Naive thymus-derived CD8-positive, alpha-beta T cell (primary cell): ENCODE measurements at regions not wholly inside any gene's neighbourhood (a gene's known extent, or its start where the extent isn't known, plus 50 kb on each side); places are given as distances from the start of the nearest gene placed in this dataset.

ENCODE experiments used
- ATAC-seq, 2 donors: fragments of 150-1000 bp; cut with Tn5 transposase in 1 of 2; sonication (Bioruptor Pico), chemical (Tn5 transposase) in 1 of 2; 1 replicate in 1 of 2; 2 replicates in 1 of 2; pipeline ENCODE4 v1.10.0; 2021; ENCODE audit warnings: mild to moderate bottlenecking in 2 of 2, moderate library complexity in 2 of 2
- POLR2A ChIA-PET: fragments of 350-600 bp; sonication (Branson Sonifier 250); formaldehyde crosslinking; loops from one replicate; lab custom pipeline; 2021; ENCODE audit warnings: antibody characterized with exemption; lab: Charles Lee
- DNase-seq, 10 donors: peaks; one replicate each; pipeline versions ENCODE4 v3.0.0 to v3.0.0-alpha.2; 2020 to 2022
- H3K27ac Mint-ChIP-seq, 10 donors: one replicate each; pipeline ENCODE4 v1.8.0; 2020 to 2022; ENCODE audit warnings: mild to moderate bottlenecking in 10 of 10, mixed read lengths in 10 of 10, moderate library complexity in 4 of 10, inconsistent platforms in 1 of 10
- H3K27me3 Mint-ChIP-seq, 5 donors: one replicate each; pipeline ENCODE4 v1.8.0; 2021 to 2022; ENCODE audit warnings: mixed read lengths in 5 of 5
- H3K36me3 Mint-ChIP-seq, 3 donors: one replicate each; pipeline ENCODE4 v1.8.0; 2020 to 2022; ENCODE audit warnings: mixed read lengths in 3 of 3, mild to moderate bottlenecking in 2 of 3, inconsistent platforms in 1 of 3
- H3K4me1 Mint-ChIP-seq, 4 donors: one replicate each; pipeline ENCODE4 v1.8.0; 2021 to 2022; ENCODE audit warnings: mixed read lengths in 4 of 4
- H3K4me3 Mint-ChIP-seq, 10 donors: one replicate each; pipeline ENCODE4 v1.8.0; 2020 to 2022; ENCODE audit warnings: mild to moderate bottlenecking in 10 of 10, mixed read lengths in 10 of 10, moderate library complexity in 6 of 10, inconsistent platforms in 1 of 10
- H3K9me3 Mint-ChIP-seq, 9 donors: one replicate each; pipeline ENCODE4 v1.8.0; 2020 to 2022; ENCODE audit warnings: mixed read lengths in 9 of 9, mild to moderate bottlenecking in 3 of 9, inconsistent platforms in 1 of 9, moderate library complexity in 1 of 9

DNA sequence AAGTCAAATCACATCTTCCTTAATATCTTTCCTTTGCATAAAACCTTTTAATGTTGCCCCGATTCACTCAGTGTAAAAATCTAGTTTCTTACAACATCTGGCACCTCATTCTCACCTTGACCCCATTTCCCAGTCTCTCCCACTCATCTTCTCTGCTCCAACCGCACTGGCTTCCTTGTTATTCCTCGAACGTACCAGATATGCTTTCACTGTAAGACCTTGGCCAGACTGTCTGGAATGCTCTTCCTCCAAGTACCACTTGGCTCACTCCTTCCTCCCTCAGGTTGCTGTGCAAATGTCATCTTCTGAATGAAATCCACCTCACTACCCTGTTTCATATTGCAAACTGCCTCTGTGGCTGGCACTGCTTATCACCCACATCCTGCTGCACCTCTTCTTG, 433.6 kb downstream of the HAPSTR1 start:
- Mint-ChIP-seq H3K4me1 (no peaks in the 10 kb centered on the region), H3K36me3 (no peaks in the 10 kb centered on the region), H3K27ac (no peak overlapping the region), H3K9me3 (peaks cover 0 to 25% (median 5%) of the 10 kb centered on the region in 9 donors), H3K27me3 (peaks cover 0 to 12% (median 1%) of the 10 kb centered on the region in 5 donors), H3K4me3 (no peak overlapping the region)
- no peak for DNase-seq
- POLR2A ChIA-PET, result no interaction called here
- ATAC-seq, result no peak

DNA sequence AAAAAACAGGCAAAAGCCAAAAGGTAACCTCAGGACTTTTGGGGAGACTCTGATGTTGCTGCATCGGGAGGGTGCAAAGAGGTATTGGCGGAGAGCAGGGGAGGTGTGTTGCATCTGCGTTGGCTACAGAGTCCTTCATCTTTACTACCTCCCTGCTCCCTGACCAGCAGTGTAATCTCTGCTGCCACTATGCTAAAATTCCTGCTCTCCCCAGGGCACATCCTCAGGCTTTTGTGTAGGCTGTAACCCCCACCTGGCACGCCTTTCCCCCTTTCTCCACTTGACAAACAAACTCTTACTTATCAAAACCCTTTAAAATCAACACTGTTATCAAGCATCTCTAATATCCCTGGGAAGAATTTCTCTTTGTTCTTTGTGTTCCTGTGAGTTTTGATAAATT, 435.3 kb downstream of the HAPSTR1 start:
- Mint-ChIP-seq H3K4me3 (no peak overlapping the region), H3K27ac (no peak overlapping the region), H3K9me3 (peaks cover 0 to 25% (median 7%) of the 10 kb centered on the region in 9 donors), H3K4me1 (no peaks in the 10 kb centered on the region), H3K27me3 (peaks cover 0 to 12% (median 0%) of the 10 kb centered on the region in 5 donors), H3K36me3 (no peaks in the 10 kb centered on the region)
- no peak for ATAC-seq
- no peak for DNase-seq
- POLR2A ChIA-PET, result no interaction called here

DNA sequence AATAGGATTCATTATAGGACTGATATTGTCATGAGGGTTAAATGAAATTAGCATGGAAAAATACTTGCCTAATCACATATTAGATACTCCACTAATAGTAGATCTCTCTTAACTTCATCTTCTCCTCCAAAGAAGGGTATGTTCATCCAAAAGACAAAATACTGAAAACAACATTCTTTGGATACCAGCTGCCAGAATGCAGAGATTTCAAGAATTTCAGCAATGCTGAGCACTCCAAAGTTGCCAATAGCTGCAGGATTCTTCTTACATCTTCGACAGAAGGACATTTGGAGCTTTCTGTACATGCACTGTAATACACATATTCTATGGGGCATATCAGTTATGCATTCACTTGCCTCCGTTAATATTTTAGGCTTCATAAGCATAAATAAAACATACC, 436.5 kb downstream of the HAPSTR1 start:
- Mint-ChIP-seq H3K36me3 (peaks cover 0 to 3% (median 0%) of the 10 kb centered on the region in 3 donors), H3K9me3 (peaks cover 3 to 27% (median 11%) of the 10 kb centered on the region in 9 donors), H3K27me3 (peaks cover 0 to 12% (median 0%) of the 10 kb centered on the region in 5 donors), H3K4me3 (no peak overlapping the region), H3K4me1 (no peaks in the 10 kb centered on the region), H3K27ac (no peak overlapping the region)
- DNase-seq (no peak), ATAC-seq (no peak)
- POLR2A ChIA-PET, result no interaction called here

DNA sequence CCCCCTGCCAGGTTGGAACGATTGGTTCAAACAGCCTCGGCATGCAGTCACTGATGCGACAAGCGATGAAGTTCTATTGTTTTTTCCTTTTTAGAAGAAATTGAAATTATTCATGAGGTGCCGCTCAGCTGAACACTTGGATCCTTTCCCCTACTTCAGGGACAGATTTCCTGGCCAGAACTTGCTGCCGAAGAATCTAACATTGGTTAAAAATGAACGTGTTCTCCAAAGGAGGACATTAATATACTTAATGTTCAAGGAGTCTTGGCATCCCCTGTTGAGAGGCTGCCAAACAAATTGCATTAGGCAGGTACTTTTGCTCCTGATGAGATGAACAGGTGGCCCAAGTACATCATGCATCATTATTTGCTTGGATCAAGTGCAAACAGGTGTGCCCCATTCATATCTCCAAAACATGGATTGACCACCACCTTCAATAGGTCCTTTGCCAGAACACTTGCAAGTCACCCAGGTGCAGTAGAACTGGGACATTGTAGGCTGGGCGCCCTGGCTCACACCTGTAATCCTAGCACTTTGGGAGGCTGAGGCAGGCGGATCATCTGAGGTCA, 437.2 kb downstream of the HAPSTR1 start:
- Mint-ChIP-seq H3K36me3 (peaks cover 0 to 5% (median 0%) of the 10 kb centered on the region in 3 donors), H3K9me3 (peaks cover 4 to 29% (median 12%) of the 10 kb centered on the region in 9 donors), H3K27me3 (peaks cover 0 to 12% (median 0%) of the 10 kb centered on the region in 5 donors), H3K4me1 (no peaks in the 10 kb centered on the region), H3K4me3 (no peak overlapping the region), H3K27ac (no peak overlapping the region)
- POLR2A ChIA-PET, result no interaction called here
- no peak for ATAC-seq
- DNase-seq, result no peak

DNA sequence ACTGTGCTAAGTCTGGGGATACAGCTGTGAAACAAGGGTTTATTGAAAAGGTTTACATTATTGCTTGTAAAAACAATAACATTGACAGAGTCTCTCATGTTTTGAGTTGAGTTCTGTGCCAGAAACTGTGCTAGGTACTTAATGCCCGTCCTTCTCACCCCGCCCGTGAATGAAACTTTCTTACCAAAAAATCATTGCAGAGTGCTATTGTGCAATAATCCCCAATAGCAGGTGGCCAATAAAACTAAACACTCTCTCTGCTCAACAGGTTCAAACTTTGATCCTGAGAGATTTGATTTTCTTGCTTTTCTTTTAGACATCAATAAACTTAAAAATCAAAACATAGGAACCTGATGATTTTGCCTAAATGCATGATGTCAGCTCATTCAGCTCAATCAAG, 441.6 kb downstream of the HAPSTR1 start:
- Mint-ChIP-seq H3K9me3 (peaks cover 0 to 33% (median 12%) of the 10 kb centered on the region in 9 donors), H3K27me3 (peaks cover 0 to 10% (median 0%) of the 10 kb centered on the region in 5 donors), H3K36me3 (peaks cover 0 to 16% (median 0%) of the 10 kb centered on the region in 3 donors), H3K4me3 (no peak overlapping the region), H3K27ac (no peak overlapping the region), H3K4me1 (no peaks in the 10 kb centered on the region)
- no peak for ATAC-seq
- POLR2A ChIA-PET, result no interaction called here
- DNase-seq, result no peak

DNA sequence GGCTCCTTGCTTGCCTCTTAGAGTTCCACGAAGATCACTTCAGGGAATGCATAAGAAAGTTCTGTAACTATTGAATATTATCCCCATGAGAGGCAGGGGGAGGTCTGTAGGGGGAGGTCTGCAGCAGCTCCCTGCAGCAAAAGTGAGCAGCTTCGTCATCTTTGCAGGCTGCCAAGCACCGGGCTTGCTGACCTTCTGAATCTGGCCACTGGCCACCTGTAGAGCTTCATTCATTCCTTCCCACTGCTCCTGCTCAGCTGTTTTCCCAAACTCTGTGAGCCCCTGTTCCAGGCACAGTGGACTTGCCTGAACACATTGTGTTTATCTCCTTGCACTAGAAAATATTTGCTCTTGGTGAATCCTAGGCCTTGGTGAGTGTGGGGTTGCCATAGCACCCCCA, 443.3 kb downstream of the HAPSTR1 start:
- ATAC-seq, result no peak
- H3K4me1 Mint-ChIP-seq, result no peaks in the 10 kb centered on the region
- H3K27ac Mint-ChIP-seq, result no peak overlapping the region
- peaks cover 0 to 33% (median 16%) of the 10 kb centered on the region in 9 donors for H3K9me3 Mint-ChIP-seq
- POLR2A ChIA-PET, result no interaction called here
- DNase-seq, result no peak
- H3K27me3 Mint-ChIP-seq, result peaks cover 0 to 10% (median 0%) of the 10 kb centered on the region in 5 donors
- H3K36me3 Mint-ChIP-seq, result peaks cover 0 to 16% (median 0%) of the 10 kb centered on the region in 3 donors
- H3K4me3 Mint-ChIP-seq, result no peak overlapping the region

DNA sequence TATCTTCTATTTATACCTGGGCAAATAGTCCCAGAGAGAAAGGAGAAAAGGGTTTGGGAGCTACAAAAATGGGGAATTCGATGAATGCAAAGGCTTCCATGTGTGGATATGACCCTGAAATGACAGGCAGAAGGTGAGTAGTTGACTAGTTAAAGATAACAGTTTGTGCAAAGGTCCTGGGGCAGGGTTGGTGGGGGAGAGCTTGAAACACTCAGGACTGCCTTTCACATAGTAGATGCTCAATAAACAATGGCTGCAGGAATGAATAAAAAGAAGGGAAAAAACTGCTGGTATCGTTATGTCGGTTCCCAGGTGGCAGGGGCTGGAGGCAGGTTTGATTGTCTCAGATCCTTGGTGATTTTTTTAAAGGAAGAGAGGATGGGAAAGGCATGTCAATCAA, 445.5 kb downstream of the HAPSTR1 start:
- Mint-ChIP-seq H3K9me3 (peaks cover 0 to 28% (median 16%) of the 10 kb centered on the region in 9 donors), H3K4me1 (no peaks in the 10 kb centered on the region), H3K36me3 (peaks cover 0 to 16% (median 0%) of the 10 kb centered on the region in 3 donors), H3K4me3 (no peak overlapping the region), H3K27ac (no peak overlapping the region), H3K27me3 (peaks cover 0 to 13% (median 0%) of the 10 kb centered on the region in 5 donors)
- POLR2A ChIA-PET, result no interaction called here
- ATAC-seq (no peak), DNase-seq (no peak)

DNA sequence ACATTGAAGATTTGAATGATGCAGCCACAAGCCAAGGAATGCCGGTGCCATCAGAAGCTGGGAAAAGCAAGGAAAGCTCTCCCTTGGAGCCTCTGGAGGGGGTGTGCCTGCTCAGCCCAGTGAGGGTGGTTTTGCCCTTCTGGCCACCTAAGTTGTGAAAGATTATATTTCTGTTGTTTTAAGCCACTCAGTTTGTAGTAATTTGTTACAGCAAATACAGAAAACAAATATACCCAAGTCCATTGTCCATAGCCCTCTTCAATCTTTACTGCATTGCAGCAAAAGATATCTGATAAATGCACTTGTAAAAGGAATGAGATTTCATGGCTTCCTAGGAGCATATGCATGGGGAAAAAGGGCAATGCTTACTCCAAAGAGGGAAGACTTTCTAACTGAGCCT, 447.9 kb downstream of the HAPSTR1 start:
- Mint-ChIP-seq H3K27ac (no peak overlapping the region), H3K4me1 (no peaks in the 10 kb centered on the region), H3K36me3 (peaks cover 0 to 11% (median 0%) of the 10 kb centered on the region in 3 donors), H3K4me3 (no peak overlapping the region), H3K9me3 (peaks cover 0 to 26% (median 10%) of the 10 kb centered on the region in 9 donors), H3K27me3 (peaks cover 0 to 13% (median 0%) of the 10 kb centered on the region in 5 donors)
- POLR2A ChIA-PET, result no interaction called here
- no peak for ATAC-seq
- no peak for DNase-seq

DNA sequence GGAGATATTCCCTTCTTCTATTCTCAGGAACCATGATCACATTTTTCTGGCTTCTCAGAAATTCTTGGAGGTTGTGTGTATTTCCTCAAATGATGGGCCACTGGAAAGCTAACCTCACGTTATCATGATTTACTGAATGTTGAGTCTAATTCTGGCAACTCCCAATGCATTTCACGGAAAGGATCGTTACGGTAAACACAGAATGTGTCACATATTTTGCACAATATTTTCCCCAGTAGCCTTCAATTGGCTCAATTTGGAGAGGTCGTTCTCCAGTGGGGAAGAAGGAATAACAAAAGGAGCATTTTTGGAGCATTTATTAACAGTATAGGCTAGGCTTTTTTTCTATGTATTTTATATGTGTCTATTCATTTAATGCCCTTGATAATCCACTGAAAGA, 450.3 kb downstream of the HAPSTR1 start:
- H3K9me3 Mint-ChIP-seq, result peaks cover 0 to 25% (median 5%) of the 10 kb centered on the region in 9 donors
- no peak overlapping the region for H3K27ac Mint-ChIP-seq
- no peaks in the 10 kb centered on the region for H3K4me1 Mint-ChIP-seq
- H3K27me3 Mint-ChIP-seq, result peaks cover 0 to 10% (median 1%) of the 10 kb centered on the region in 5 donors
- H3K4me3 Mint-ChIP-seq, result no peak overlapping the region
- ATAC-seq (no peak), DNase-seq (no peak)
- H3K36me3 Mint-ChIP-seq, result peaks cover 0 to 5% (median 0%) of the 10 kb centered on the region in 3 donors
- POLR2A ChIA-PET, result no interaction called here

DNA sequence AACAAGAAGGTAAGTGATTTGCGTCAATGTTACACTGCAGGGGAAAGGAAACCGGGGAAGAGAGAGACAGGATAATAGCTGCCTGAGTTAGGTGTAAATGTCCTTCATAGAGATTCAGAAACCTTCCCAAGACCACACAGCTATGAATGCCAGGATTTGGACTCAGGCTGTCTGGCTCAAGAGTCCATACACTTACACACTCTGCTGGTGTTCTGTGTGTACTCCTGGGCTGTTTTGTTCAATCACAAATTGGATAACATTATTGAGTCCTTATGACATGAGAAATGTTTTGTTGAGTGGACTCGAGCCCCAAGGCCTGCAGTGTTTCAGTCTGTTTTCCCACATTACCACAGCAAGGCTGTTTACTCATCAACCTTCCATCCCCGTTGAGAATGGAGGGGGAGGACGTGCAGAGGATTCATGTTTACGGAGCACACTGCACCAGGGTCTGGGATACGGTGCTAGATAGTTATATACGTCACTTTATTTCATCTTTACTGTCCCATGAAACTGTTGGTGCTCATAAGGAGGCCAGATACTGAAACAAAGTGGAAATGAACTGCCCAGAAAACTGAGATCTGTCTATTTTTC, 450.8 kb downstream of the HAPSTR1 start:
- POLR2A ChIA-PET, result no interaction called here
- H3K4me1 Mint-ChIP-seq, result no peaks in the 10 kb centered on the region
- no peak for ATAC-seq
- H3K27ac Mint-ChIP-seq, result no peak overlapping the region
- DNase-seq, result no peak
- no peaks in the 10 kb centered on the region for H3K36me3 Mint-ChIP-seq
- peaks cover 0 to 10% (median 1%) of the 10 kb centered on the region in 5 donors for H3K27me3 Mint-ChIP-seq
- H3K9me3 Mint-ChIP-seq, result peaks cover 0 to 21% (median 4%) of the 10 kb centered on the region in 9 donors
- no peak overlapping the region for H3K4me3 Mint-ChIP-seq

DNA sequence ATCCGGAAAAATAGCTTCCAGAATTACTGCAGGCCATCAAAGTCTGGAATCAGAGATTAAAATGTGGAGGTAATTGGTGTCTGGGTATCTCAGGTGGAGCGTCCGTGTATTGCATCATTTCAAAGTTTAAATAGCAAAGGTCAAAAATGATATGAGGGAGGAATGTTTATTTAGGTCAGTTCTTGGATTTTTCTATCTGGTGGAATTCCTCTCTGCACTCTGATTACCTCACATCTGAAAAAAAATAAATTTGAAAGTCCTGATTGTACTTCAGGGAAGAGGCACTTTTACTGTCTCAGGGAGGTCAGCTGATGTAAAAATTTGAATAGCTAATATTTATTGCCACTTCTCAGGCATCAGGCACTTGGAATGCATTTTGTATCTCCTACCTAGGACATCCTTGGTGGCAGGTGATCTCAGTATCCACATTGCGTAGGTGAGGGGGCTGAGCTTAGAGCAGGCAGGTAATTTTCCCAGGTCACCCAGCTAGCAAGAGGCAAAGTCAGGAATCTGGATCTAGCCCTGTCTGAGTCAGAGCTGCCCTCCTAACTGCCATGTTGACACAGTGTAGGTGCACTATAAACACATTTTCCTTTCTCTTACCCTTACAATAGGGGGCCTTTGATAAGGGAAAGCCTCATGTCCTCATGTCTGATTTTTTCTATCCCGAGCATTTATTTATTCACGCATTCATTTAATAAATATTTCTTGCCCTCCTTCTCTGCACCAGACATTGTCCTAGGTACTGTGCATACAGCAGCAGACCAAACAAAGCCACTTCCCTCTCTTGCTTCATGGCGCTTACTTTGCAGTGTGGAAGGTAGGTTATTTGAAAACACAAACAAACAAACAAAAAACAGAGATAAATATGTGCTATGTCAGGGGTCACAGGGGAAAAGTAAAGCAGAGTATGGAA, 454.3 kb downstream of the HAPSTR1 start:
- POLR2A ChIA-PET, result no interaction called here
- no peak for ATAC-seq
- DNase-seq, result no peak
- peaks cover 0 to 10% (median 1%) of the 10 kb centered on the region in 5 donors for H3K27me3 Mint-ChIP-seq
- H3K4me1 Mint-ChIP-seq, result no peaks in the 10 kb centered on the region
- H3K36me3 Mint-ChIP-seq, result no peaks in the 10 kb centered on the region
- H3K9me3 Mint-ChIP-seq, result peaks cover 0 to 11% (median 3%) of the 10 kb centered on the region in 9 donors
- no peak overlapping the region for H3K27ac Mint-ChIP-seq
- no peak overlapping the region for H3K4me3 Mint-ChIP-seq

DNA sequence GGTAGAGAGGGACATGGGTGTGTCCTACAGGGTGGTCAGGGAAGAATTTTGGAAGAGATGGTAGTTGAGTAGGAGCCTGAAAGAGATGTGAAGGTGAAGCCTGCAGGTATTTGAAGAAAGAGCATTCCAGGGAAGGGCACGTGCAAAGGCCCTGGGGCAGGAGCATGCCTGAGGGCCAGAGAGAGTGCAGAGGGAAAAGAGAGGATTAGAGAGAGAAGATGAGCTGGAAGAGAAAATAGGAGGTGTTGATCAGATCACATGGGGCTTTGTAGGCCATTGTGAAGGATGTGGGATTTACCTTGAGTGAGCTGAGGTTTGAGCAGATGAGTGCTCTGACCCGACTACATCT, 455.0 kb downstream of the HAPSTR1 start:
- Mint-ChIP-seq H3K4me1 (no peaks in the 10 kb centered on the region), H3K4me3 (no peak overlapping the region), H3K36me3 (no peaks in the 10 kb centered on the region), H3K9me3 (peaks cover 0 to 17% (median 4%) of the 10 kb centered on the region in 9 donors), H3K27ac (no peak overlapping the region), H3K27me3 (peaks cover 0 to 9% (median 1%) of the 10 kb centered on the region in 5 donors)
- no peak for DNase-seq
- POLR2A ChIA-PET, result no interaction called here
- no peak for ATAC-seq

DNA sequence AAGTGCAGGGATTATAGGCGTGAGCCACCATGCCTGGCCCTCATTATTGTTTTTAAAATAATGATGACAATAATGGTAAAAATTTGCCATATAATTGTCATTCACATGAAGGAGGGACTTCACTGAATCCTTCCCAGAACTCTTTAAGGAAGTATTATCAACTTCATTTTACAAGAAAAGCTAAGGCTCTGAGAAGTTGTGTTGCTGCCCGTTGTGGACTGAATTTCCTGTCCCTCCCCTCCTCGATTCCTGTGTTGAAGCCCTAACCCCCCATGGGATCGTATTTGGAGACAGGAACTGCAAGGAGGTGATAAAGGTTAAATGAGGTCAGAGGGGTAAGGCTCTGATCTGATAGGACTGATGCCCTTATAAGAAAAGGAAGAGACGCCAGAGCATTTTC, 458.0 kb downstream of the HAPSTR1 start:
- H3K4me3 Mint-ChIP-seq, result no peak overlapping the region
- DNase-seq, result no peak
- no peaks in the 10 kb centered on the region for H3K4me1 Mint-ChIP-seq
- H3K36me3 Mint-ChIP-seq, result no peaks in the 10 kb centered on the region
- no peak for ATAC-seq
- no peak overlapping the region for H3K27ac Mint-ChIP-seq
- POLR2A ChIA-PET, result no interaction called here
- H3K9me3 Mint-ChIP-seq, result peaks cover 2 to 27% (median 7%) of the 10 kb centered on the region in 9 donors
- peaks cover 0 to 10% (median 3%) of the 10 kb centered on the region in 5 donors for H3K27me3 Mint-ChIP-seq
